ENCODE measurements at regions not wholly inside any gene's neighbourhood (a gene's known extent, or its start where the extent isn't known, plus 50 kb on each side); places are given as distances from the start of the nearest gene placed in this dataset.

DNA sequence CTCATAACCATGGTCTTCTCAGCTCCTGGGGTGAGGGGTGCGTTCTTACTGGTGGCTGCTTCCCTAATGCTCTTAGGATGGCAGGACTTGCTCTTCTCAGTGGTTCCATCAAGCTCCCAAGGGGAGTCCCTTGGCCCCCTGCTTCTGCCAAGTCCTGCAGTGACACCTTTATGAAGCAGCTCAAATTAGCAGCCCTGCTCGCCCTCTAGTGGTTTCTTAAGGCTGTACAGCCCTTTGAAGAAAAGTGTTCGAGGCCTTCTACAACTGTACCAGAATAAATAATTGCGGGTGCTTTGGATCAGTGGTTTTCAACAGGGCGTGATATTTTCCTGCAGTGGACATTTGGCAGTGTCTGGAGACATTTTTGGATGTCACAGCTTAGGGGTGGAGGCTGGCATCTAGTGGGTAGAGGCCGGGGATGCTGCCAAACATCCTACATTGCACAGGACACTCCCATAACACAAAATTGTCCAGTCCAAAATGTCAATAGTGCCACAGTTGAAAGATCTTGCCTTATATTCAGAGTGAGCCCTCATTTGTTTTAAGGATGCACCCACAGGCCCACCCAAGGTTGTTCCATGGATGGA lies 204.7 kb upstream of the S100G start:
- TF ChIP-seq, protein P1, sequence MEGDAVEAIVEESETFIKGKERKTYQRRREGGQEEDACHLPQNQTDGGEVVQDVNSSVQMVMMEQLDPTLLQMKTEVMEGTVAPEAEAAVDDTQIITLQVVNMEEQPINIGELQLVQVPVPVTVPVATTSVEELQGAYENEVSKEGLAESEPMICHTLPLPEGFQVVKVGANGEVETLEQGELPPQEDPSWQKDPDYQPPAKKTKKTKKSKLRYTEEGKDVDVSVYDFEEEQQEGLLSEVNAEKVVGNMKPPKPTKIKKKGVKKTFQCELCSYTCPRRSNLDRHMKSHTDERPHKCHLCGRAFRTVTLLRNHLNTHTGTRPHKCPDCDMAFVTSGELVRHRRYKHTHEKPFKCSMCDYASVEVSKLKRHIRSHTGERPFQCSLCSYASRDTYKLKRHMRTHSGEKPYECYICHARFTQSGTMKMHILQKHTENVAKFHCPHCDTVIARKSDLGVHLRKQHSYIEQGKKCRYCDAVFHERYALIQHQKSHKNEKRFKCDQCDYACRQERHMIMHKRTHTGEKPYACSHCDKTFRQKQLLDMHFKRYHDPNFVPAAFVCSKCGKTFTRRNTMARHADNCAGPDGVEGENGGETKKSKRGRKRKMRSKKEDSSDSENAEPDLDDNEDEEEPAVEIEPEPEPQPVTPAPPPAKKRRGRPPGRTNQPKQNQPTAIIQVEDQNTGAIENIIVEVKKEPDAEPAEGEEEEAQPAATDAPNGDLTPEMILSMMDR (IDR thresholded peaks at IDR 0.05; ENCODE audit: extremely low read depth, insufficient read depth, missing control alignments): peak; percentile 82
- DNase-seq (ENCODE audit: low spot score): peak; percentile 28
- in situ Hi-C loops (cut with MboI; ENCODE audit: low pct_unique_long_range_greater_than_20kb, low sequenced_read_pairs, unreplicated experiment): loop anchor here (25.0 kb wide), 2 partner anchors 308 to 508 kb away; no protein-coding TSS in a partner anchor

DNA sequence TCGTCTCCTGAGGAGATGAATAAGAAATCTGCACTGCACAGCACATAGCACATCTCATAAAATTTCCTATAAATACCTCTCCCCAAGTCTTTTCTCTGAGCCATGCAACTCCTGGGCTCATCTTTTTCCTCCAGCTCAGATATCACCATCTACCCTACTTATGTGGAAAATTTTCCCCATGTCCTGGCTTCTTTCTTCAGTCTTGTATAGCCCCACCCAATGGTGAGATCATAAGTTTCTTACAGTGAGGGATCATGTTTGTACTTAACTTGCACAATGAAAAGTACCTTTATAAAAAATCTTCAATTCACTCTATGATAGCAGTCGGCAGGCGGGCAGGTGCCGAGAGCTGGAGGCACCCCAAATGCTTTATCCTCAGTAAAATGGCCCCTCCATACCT lies 198.6 kb upstream of the S100G start:
- TF ChIP-seq, protein P1 (IDR thresholded peaks at IDR 0.05; ENCODE audit: extremely low read depth, insufficient read depth, missing control alignments): no peak
- in situ Hi-C loops (cut with MboI; ENCODE audit: low pct_unique_long_range_greater_than_20kb, low sequenced_read_pairs, unreplicated experiment): no loop called here
- DNase-seq (ENCODE audit: low spot score): no peak

- DNase-seq (ENCODE audit: low spot score): no peak
- in situ Hi-C loops (cut with MboI; ENCODE audit: low pct_unique_long_range_greater_than_20kb, low sequenced_read_pairs, unreplicated experiment): no loop called here
- TF ChIP-seq, protein P1 (IDR thresholded peaks at IDR 0.05; ENCODE audit: extremely low read depth, insufficient read depth, missing control alignments): no peak
These were observed 195.0 kb upstream of the S100G start for GRCh38 chrX:16454926-16455325.

DNA sequence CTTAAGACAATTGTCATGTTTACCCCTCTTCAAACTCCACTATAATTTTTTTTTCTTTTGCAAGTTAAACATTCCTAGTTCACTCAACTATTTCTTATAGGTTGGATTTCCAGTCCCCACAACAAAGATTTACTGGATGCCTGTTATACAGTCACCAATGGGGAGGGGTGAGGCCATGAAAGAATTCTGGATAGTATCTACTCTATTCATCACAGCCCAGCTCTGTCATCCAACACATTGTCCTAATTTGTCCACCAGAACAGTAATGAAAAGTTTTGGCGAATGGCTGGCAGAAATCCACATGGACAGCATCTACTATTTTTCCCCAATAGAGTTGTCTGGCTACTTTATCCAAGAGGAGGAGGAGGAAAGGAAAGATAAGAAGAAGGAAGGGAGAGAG lies 192.7 kb upstream of the S100G start:
- TF ChIP-seq, protein P1 (IDR thresholded peaks at IDR 0.05; ENCODE audit: extremely low read depth, insufficient read depth, missing control alignments): no peak
- DNase-seq (ENCODE audit: low spot score): no peak
- in situ Hi-C loops (cut with MboI; ENCODE audit: low pct_unique_long_range_greater_than_20kb, low sequenced_read_pairs, unreplicated experiment): no loop called here

- in situ Hi-C loops (cut with MboI; ENCODE audit: low pct_unique_long_range_greater_than_20kb, low sequenced_read_pairs, unreplicated experiment): no loop called here
- no peak for DNase-seq (ENCODE audit: low spot score)
- TF ChIP-seq, protein P1 (IDR thresholded peaks at IDR 0.05; ENCODE audit: extremely low read depth, insufficient read depth, missing control alignments): no peak
These were observed 191.8 kb upstream of the S100G start for GRCh38 chrX:16458208-16458607.

DNA sequence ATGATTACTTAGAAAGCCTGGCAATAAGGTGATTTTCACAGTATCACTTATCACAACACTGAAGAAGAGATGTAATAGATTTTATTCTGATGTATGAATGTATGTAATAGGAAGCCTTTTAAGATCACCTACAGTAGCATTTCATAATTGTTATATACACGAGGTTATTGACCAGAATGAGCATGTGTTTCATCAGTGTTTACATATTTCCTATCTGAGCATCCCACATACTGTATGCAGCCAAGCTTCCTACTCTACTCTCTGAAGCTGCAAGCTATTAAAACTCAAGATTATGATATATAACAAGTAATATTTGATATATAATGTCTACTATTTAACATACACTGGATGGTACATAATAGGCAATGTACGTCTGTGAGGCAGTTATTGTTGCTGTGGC lies 190.9 kb upstream of the S100G start:
- in situ Hi-C loops (cut with MboI; ENCODE audit: low pct_unique_long_range_greater_than_20kb, low sequenced_read_pairs, unreplicated experiment): no loop called here
- TF ChIP-seq, protein P1 (IDR thresholded peaks at IDR 0.05; ENCODE audit: extremely low read depth, insufficient read depth, missing control alignments): no peak
- DNase-seq (ENCODE audit: low spot score): no peak

Measured in GM13977 (cell line).